NB4 (cell line): ENCODE measurements at regions not wholly inside any gene's neighbourhood (a gene's known extent, or its start where the extent isn't known, plus 50 kb on each side); places are given as distances from the start of the nearest gene placed in this dataset.

ENCODE experiments used
- MYC ChIP-seq: IDR thresholded peaks from 2 replicates; pipeline ENCODE4 v1.6.1; 2011; ENCODE audit warnings: low read depth, low read length
- POLR2A ChIP-seq: IDR thresholded peaks from 2 replicates; pipeline ENCODE4 v1.6.1; 2011; ENCODE audit warnings: mild to moderate bottlenecking; ENCODE audit not compliant: insufficient read length; ENCODE audit errors: extremely low read depth
- TF ChIP-seq, protein P1 (sequence below): IDR thresholded peaks from one replicate; pipeline ENCODE4 v1.5.1; 2012; ENCODE audit warnings: low read depth, low read length
- TF ChIP-seq, protein P2 (sequence below): IDR thresholded peaks from 2 replicates; pipeline ENCODE4 v1.6.1; 2011; ENCODE audit warnings: low read depth, low read length

DNA sequence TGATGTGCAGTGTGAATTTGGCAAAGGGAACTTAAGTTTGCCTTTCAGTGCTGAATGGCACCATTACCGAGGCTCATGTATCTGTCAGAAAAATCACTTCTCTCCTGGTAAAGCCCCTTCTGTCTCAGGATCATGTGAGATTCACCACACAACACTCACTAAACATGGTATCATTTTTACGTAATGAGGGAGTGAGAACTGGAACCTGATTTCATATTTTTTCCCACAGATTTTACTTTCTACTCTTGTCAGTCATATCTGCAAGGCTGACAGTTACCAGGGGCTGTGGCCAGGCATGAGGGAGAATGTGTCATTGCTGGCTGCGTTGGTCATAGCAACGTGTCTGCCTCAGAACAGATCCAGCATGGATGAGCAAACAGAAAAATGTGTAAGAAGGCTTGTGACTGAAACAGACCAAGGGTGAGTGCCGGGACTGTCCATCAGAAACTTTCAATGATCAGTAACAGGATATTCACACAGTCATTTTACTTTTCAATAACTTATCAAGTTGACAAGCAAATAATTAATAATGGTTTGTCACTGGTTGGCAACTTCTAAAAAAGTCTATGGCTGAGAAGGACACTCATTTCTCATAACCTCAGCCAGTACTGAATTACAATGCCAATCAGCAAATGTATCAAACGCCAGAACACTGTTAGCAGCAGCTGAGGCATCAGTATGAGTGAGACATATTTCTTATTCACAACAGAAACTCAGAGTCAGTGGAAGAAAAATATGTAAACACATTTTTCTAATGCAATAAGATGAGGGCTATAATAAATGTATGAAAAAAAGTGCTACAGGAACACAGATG lies 100.5 kb downstream of the CDC42EP3 start:
- TF ChIP-seq, protein P1, sequence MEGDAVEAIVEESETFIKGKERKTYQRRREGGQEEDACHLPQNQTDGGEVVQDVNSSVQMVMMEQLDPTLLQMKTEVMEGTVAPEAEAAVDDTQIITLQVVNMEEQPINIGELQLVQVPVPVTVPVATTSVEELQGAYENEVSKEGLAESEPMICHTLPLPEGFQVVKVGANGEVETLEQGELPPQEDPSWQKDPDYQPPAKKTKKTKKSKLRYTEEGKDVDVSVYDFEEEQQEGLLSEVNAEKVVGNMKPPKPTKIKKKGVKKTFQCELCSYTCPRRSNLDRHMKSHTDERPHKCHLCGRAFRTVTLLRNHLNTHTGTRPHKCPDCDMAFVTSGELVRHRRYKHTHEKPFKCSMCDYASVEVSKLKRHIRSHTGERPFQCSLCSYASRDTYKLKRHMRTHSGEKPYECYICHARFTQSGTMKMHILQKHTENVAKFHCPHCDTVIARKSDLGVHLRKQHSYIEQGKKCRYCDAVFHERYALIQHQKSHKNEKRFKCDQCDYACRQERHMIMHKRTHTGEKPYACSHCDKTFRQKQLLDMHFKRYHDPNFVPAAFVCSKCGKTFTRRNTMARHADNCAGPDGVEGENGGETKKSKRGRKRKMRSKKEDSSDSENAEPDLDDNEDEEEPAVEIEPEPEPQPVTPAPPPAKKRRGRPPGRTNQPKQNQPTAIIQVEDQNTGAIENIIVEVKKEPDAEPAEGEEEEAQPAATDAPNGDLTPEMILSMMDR = no peak
- TF ChIP-seq POLR2A (no peak), MYC (no peak)
- TF ChIP-seq, protein P2, sequence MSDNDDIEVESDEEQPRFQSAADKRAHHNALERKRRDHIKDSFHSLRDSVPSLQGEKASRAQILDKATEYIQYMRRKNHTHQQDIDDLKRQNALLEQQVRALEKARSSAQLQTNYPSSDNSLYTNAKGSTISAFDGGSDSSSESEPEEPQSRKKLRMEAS = no peak
